ENCODE measurements at regions not wholly inside any gene's neighbourhood (a gene's known extent, or its start where the extent isn't known, plus 50 kb on each side); places are given as distances from the start of the nearest gene placed in this dataset.

GRCh38 chr6:21451546-21452013, 142.0 kb upstream of the SOX4 start:
- no peaks in the 10 kb centered on the region for H3K27me3 ChIP-seq (ENCODE audit: control insufficient read depth in 5 of 5, insufficient read depth in 4 of 5, low read length in 5 of 5)
- H3K27ac ChIP-seq (ENCODE audit: low read depth, low read length), result no peak overlapping the region
- no peak overlapping the region for H3K4me3 ChIP-seq (ENCODE audit: low read depth in 1 of 5, low read length in 5 of 5)
- no peaks in the 10 kb centered on the region for H3K36me3 ChIP-seq (ENCODE audit: control insufficient read depth in 5 of 5, insufficient read depth in 5 of 5, low read length in 5 of 5)
- H3K4me1 ChIP-seq (ENCODE audit: control insufficient read depth in 5 of 5, insufficient read depth in 5 of 5, low read length in 5 of 5), result no peaks in the 10 kb centered on the region
- H3K9ac ChIP-seq (ENCODE audit: low read length in 5 of 5), result no peak overlapping the region
- H3K9me3 ChIP-seq (ENCODE audit: control insufficient read depth in 5 of 5, low read length in 5 of 5), result no peaks in the 10 kb centered on the region

- Histone ChIP-seq H3K4me1 (ENCODE audit: control insufficient read depth in 5 of 5, insufficient read depth in 5 of 5, low read length in 5 of 5) (no peaks in the 10 kb centered on the region), H3K4me3 (ENCODE audit: low read depth in 1 of 5, low read length in 5 of 5) (no peak overlapping the region), H3K9ac (ENCODE audit: low read length in 5 of 5) (no peak overlapping the region), H3K27ac (ENCODE audit: low read depth, low read length) (no peak overlapping the region), H3K9me3 (ENCODE audit: control insufficient read depth in 5 of 5, low read length in 5 of 5) (no peaks in the 10 kb centered on the region), H3K36me3 (ENCODE audit: control insufficient read depth in 5 of 5, insufficient read depth in 5 of 5, low read length in 5 of 5) (no peaks in the 10 kb centered on the region), H3K27me3 (ENCODE audit: control insufficient read depth in 5 of 5, insufficient read depth in 4 of 5, low read length in 5 of 5) (no peaks in the 10 kb centered on the region)
These were observed 139.3 kb upstream of the SOX4 start for GRCh38 chr6:21454262-21454661.

- Histone ChIP-seq H3K36me3 (ENCODE audit: control insufficient read depth in 5 of 5, insufficient read depth in 5 of 5, low read length in 5 of 5) (no peaks in the 10 kb centered on the region), H3K27ac (ENCODE audit: low read depth, low read length) (no peak overlapping the region), H3K9me3 (ENCODE audit: control insufficient read depth in 5 of 5, low read length in 5 of 5) (no peaks in the 10 kb centered on the region), H3K27me3 (ENCODE audit: control insufficient read depth in 5 of 5, insufficient read depth in 4 of 5, low read length in 5 of 5) (no peaks in the 10 kb centered on the region), H3K9ac (ENCODE audit: low read length in 5 of 5) (no peak overlapping the region), H3K4me1 (ENCODE audit: control insufficient read depth in 5 of 5, insufficient read depth in 5 of 5, low read length in 5 of 5) (no peaks in the 10 kb centered on the region), H3K4me3 (ENCODE audit: low read depth in 1 of 5, low read length in 5 of 5) (no peak overlapping the region)
These were observed 138.5 kb upstream of the SOX4 start for GRCh38 chr6:21455071-21455470.

GRCh38 chr6:21457647-21458046, 135.9 kb upstream of the SOX4 start:
- Histone ChIP-seq H3K27ac (ENCODE audit: low read depth, low read length) (no peak overlapping the region), H3K4me3 (ENCODE audit: low read depth in 1 of 5, low read length in 5 of 5) (no peak overlapping the region), H3K9me3 (ENCODE audit: control insufficient read depth in 5 of 5, low read length in 5 of 5) (no peaks in the 10 kb centered on the region), H3K27me3 (ENCODE audit: control insufficient read depth in 5 of 5, insufficient read depth in 4 of 5, low read length in 5 of 5) (no peaks in the 10 kb centered on the region), H3K4me1 (ENCODE audit: control insufficient read depth in 5 of 5, insufficient read depth in 5 of 5, low read length in 5 of 5) (no peaks in the 10 kb centered on the region), H3K36me3 (ENCODE audit: control insufficient read depth in 5 of 5, insufficient read depth in 5 of 5, low read length in 5 of 5) (no peaks in the 10 kb centered on the region), H3K9ac (ENCODE audit: low read length in 5 of 5) (no peak overlapping the region)

- H3K9ac ChIP-seq (ENCODE audit: low read length in 5 of 5), result no peak overlapping the region
- no peaks in the 10 kb centered on the region for H3K4me1 ChIP-seq (ENCODE audit: control insufficient read depth in 5 of 5, insufficient read depth in 5 of 5, low read length in 5 of 5)
- H3K36me3 ChIP-seq (ENCODE audit: control insufficient read depth in 5 of 5, insufficient read depth in 5 of 5, low read length in 5 of 5), result no peaks in the 10 kb centered on the region
- H3K9me3 ChIP-seq (ENCODE audit: control insufficient read depth in 5 of 5, low read length in 5 of 5), result no peaks in the 10 kb centered on the region
- no peak overlapping the region for H3K27ac ChIP-seq (ENCODE audit: low read depth, low read length)
- H3K27me3 ChIP-seq (ENCODE audit: control insufficient read depth in 5 of 5, insufficient read depth in 4 of 5, low read length in 5 of 5), result no peaks in the 10 kb centered on the region
- no peak overlapping the region for H3K4me3 ChIP-seq (ENCODE audit: low read depth in 1 of 5, low read length in 5 of 5)
These were observed 133.9 kb upstream of the SOX4 start for GRCh38 chr6:21459641-21460040.

GRCh38 chr6:21461844-21462518, 131.6 kb upstream of the SOX4 start:
- H3K9ac ChIP-seq (ENCODE audit: low read length in 5 of 5), result no peak overlapping the region
- no peak overlapping the region for H3K4me3 ChIP-seq (ENCODE audit: low read depth in 1 of 5, low read length in 5 of 5)
- no peaks in the 10 kb centered on the region for H3K27me3 ChIP-seq (ENCODE audit: control insufficient read depth in 5 of 5, insufficient read depth in 4 of 5, low read length in 5 of 5)
- no peaks in the 10 kb centered on the region for H3K4me1 ChIP-seq (ENCODE audit: control insufficient read depth in 5 of 5, insufficient read depth in 5 of 5, low read length in 5 of 5)
- H3K36me3 ChIP-seq (ENCODE audit: control insufficient read depth in 5 of 5, insufficient read depth in 5 of 5, low read length in 5 of 5), result no peaks in the 10 kb centered on the region
- peaks cover 0 to 4% (median 0%) of the 10 kb centered on the region in 5 donors for H3K9me3 ChIP-seq (ENCODE audit: control insufficient read depth in 5 of 5, low read length in 5 of 5)
- no peak overlapping the region for H3K27ac ChIP-seq (ENCODE audit: low read depth, low read length)

GRCh38 chr6:21462519-21462852, 131.1 kb upstream of the SOX4 start:
- H3K4me3 ChIP-seq (ENCODE audit: low read depth in 1 of 5, low read length in 5 of 5), result no peak overlapping the region
- H3K9me3 ChIP-seq (ENCODE audit: control insufficient read depth in 5 of 5, low read length in 5 of 5), result peaks cover 0 to 5% (median 0%) of the 10 kb centered on the region in 5 donors
- H3K36me3 ChIP-seq (ENCODE audit: control insufficient read depth in 5 of 5, insufficient read depth in 5 of 5, low read length in 5 of 5), result no peaks in the 10 kb centered on the region
- no peaks in the 10 kb centered on the region for H3K27me3 ChIP-seq (ENCODE audit: control insufficient read depth in 5 of 5, insufficient read depth in 4 of 5, low read length in 5 of 5)
- H3K27ac ChIP-seq (ENCODE audit: low read depth, low read length), result no peak overlapping the region
- no peak overlapping the region for H3K9ac ChIP-seq (ENCODE audit: low read length in 5 of 5)
- H3K4me1 ChIP-seq (ENCODE audit: control insufficient read depth in 5 of 5, insufficient read depth in 5 of 5, low read length in 5 of 5), result no peaks in the 10 kb centered on the region

GRCh38 chr6:21467091-21467490, 126.5 kb upstream of the SOX4 start:
- Histone ChIP-seq H3K4me1 (ENCODE audit: control insufficient read depth in 5 of 5, insufficient read depth in 5 of 5, low read length in 5 of 5) (no peaks in the 10 kb centered on the region), H3K36me3 (ENCODE audit: control insufficient read depth in 5 of 5, insufficient read depth in 5 of 5, low read length in 5 of 5) (no peaks in the 10 kb centered on the region), H3K9me3 (ENCODE audit: control insufficient read depth in 5 of 5, low read length in 5 of 5) (peaks cover 0 to 5% (median 0%) of the 10 kb centered on the region in 5 donors), H3K4me3 (ENCODE audit: low read depth in 1 of 5, low read length in 5 of 5) (no peak overlapping the region), H3K9ac (ENCODE audit: low read length in 5 of 5) (no peak overlapping the region), H3K27me3 (ENCODE audit: control insufficient read depth in 5 of 5, insufficient read depth in 4 of 5, low read length in 5 of 5) (no peaks in the 10 kb centered on the region), H3K27ac (ENCODE audit: low read depth, low read length) (no peak overlapping the region)

GRCh38 chr6:21468461-21468860, 125.1 kb upstream of the SOX4 start:
- Histone ChIP-seq H3K27ac (ENCODE audit: low read depth, low read length) (no peak overlapping the region), H3K36me3 (ENCODE audit: control insufficient read depth in 5 of 5, insufficient read depth in 5 of 5, low read length in 5 of 5) (no peaks in the 10 kb centered on the region), H3K9me3 (ENCODE audit: control insufficient read depth in 5 of 5, low read length in 5 of 5) (peaks cover 0 to 5% (median 0%) of the 10 kb centered on the region in 5 donors), H3K4me3 (ENCODE audit: low read depth in 1 of 5, low read length in 5 of 5) (no peak overlapping the region), H3K9ac (ENCODE audit: low read length in 5 of 5) (no peak overlapping the region), H3K27me3 (ENCODE audit: control insufficient read depth in 5 of 5, insufficient read depth in 4 of 5, low read length in 5 of 5) (no peaks in the 10 kb centered on the region), H3K4me1 (ENCODE audit: control insufficient read depth in 5 of 5, insufficient read depth in 5 of 5, low read length in 5 of 5) (no peaks in the 10 kb centered on the region)

- Histone ChIP-seq H3K36me3 (ENCODE audit: control insufficient read depth in 5 of 5, insufficient read depth in 5 of 5, low read length in 5 of 5) (no peaks in the 10 kb centered on the region), H3K4me1 (ENCODE audit: control insufficient read depth in 5 of 5, insufficient read depth in 5 of 5, low read length in 5 of 5) (no peaks in the 10 kb centered on the region), H3K27ac (ENCODE audit: low read depth, low read length) (no peak overlapping the region), H3K27me3 (ENCODE audit: control insufficient read depth in 5 of 5, insufficient read depth in 4 of 5, low read length in 5 of 5) (no peaks in the 10 kb centered on the region), H3K9ac (ENCODE audit: low read length in 5 of 5) (no peak overlapping the region), H3K4me3 (ENCODE audit: low read depth in 1 of 5, low read length in 5 of 5) (no peak overlapping the region), H3K9me3 (ENCODE audit: control insufficient read depth in 5 of 5, low read length in 5 of 5) (peaks cover 0 to 5% (median 0%) of the 10 kb centered on the region in 5 donors)
These were observed 124.3 kb upstream of the SOX4 start for GRCh38 chr6:21469213-21469612.
